HepG2 (cell line): ENCODE measurements at regions not wholly inside any gene's neighbourhood (a gene's known extent, or its start where the extent isn't known, plus 50 kb on each side); places are given as distances from the start of the nearest gene placed in this dataset.

Experiments used
- ATAC-seq: fragments of 200-7000 bp; cut with Tn5 transposase; 3 replicates; pipeline ENCODE4 v1.9.1; 2020; ENCODE audit warnings: mild to moderate bottlenecking, moderate library complexity
- BruUV-seq: library from RNA; stranded (reverse); fragments of 400-500 nt; replicated peaks from 2 replicates; lab custom pipeline; 2021; lab: Mats Ljungman, UMichigan
- CTCF ChIA-PET: fragments of 300-600 bp; formaldehyde crosslinking; extraction: SDS; loops from one replicate; lab custom pipeline; 2021; ENCODE audit warnings: low total read pairs, inconsistent platforms, low intra/inter-chr PET ratio; lab: Yijun Ruan, JAX
- POLR2A ChIA-PET: fragments of 350-600 bp; sonication (Branson Sonifier 250); formaldehyde crosslinking; loops from one replicate; lab custom pipeline; 2020; ENCODE audit warnings: antibody characterized with exemption, inconsistent platforms; lab: Yijun Ruan, JAX
- DNase-seq: peaks from one replicate; pipeline ENCODE4 v3.0.0-alpha.2; 2015; ENCODE audit warnings: low spot score
- FAIRE-seq: peaks from 3 replicates; lab custom pipeline; 2011; peaks lifted over from hg19 to GRCh38; lab: Jason Lieb, UNC
- H2AFZ ChIP-seq: one replicate; pipeline ENCODE4 v1.6.1; 2011; ENCODE audit warnings: low read length, inconsistent platforms
- H3K27ac ChIP-seq: fragments of 300-600 bp; 3 replicates; pipeline ENCODE4 v1.8.0; 2011; ENCODE audit warnings: mixed run types, mild to moderate bottlenecking, mixed read lengths, low read length, inconsistent platforms; ENCODE audit not compliant: insufficient read depth; ENCODE audit errors: extremely low read length
- H3K27me3 ChIP-seq, 2 experiments: fragments of 200-600 bp in 1 of 2; 2 replicates in 1 of 2; 3 replicates in 1 of 2; pipeline versions ENCODE4 v1.6.0 to v1.8.0; 2011; ENCODE audit warnings: low read length in 2 of 2, mild to moderate bottlenecking in 2 of 2, moderate library complexity in 2 of 2, inconsistent platforms in 1 of 2; ENCODE audit not compliant: insufficient read depth in 2 of 2, control insufficient read depth in 1 of 2
- H3K36me3 ChIP-seq, 2 experiments: fragments of 200-600 bp in 1 of 2; replicated peaks in 1 of 2; 2 replicates in 1 of 2; 3 replicates in 1 of 2; pipeline versions ENCODE4 v1.5.1 to v1.8.0; 2011; ENCODE audit warnings: low read length in 2 of 2, inconsistent platforms in 1 of 2; ENCODE audit not compliant: insufficient read depth in 2 of 2, control insufficient read depth in 1 of 2
- H3K4me1 ChIP-seq: 2 replicates; pipeline ENCODE4 v1.5.1; 2012; ENCODE audit warnings: low read length, inconsistent platforms; ENCODE audit not compliant: insufficient read depth
- H3K4me2 ChIP-seq: 2 replicates; pipeline ENCODE4 v1.6.0; 2011; ENCODE audit warnings: low read depth, low read length, inconsistent platforms
- H3K4me3 ChIP-seq, 3 experiments: fragments of 200-600 bp in 1 of 3; sonication (generic), shearing (Covaris generic) in 1 of 3; replicated peaks in 1 of 3; 2 replicates each; pipeline ENCODE4 v1.5.1; 2011 to 2016; ENCODE audit warnings: low read length in 3 of 3, inconsistent platforms in 2 of 3, low read depth in 2 of 3, mild to moderate bottlenecking in 2 of 3, control low read depth in 1 of 3, mixed read lengths in 1 of 3; ENCODE audit not compliant: insufficient read depth in 1 of 3
- H3K79me2 ChIP-seq: one replicate; pipeline ENCODE4 v1.6.1; 2011; ENCODE audit warnings: low read length, inconsistent platforms; ENCODE audit not compliant: insufficient read depth
- H3K9ac ChIP-seq: 2 replicates; pipeline ENCODE4 v1.6.0; 2011; ENCODE audit warnings: mild to moderate bottlenecking, low read depth, low read length, inconsistent platforms; ENCODE audit not compliant: insufficient read depth
- H3K9me3 ChIP-seq: 2 replicates; pipeline ENCODE4 v1.5.1; 2012; ENCODE audit warnings: mild to moderate bottlenecking, low read length
- H4K20me1 ChIP-seq: 2 replicates; pipeline ENCODE4 v1.6.0; 2011; ENCODE audit warnings: inconsistent platforms, mild to moderate bottlenecking, low read length, moderate library complexity; ENCODE audit not compliant: insufficient read depth
- ATF7-NPFF ChIP-seq: sonication (generic); formaldehyde crosslinking; IDR thresholded peaks from 2 replicates; pipeline ENCODE4 v1.8.1; 2023; ENCODE audit warnings: mild to moderate bottlenecking, low read depth, missing genetic modification reagents, moderate library complexity
- CBFB ChIP-seq: sonication (generic); formaldehyde crosslinking; IDR thresholded peaks from 2 replicates; pipeline ENCODE4 v1.4.0; 2020; ENCODE audit warnings: missing genetic modification reagents
- CBX2 ChIP-seq, 2 experiments: fragments of 200-600 bp in 1 of 2; sonication (generic); formaldehyde crosslinking in 1 of 2; IDR thresholded peaks; 2 replicates each; pipeline versions ENCODE4 v1.7.0 to v1.8.1; 2018 to 2022; ENCODE audit warnings: low read depth in 2 of 2, low read length in 1 of 2, mild to moderate bottlenecking in 1 of 2, missing genetic modification reagents in 1 of 2
- ELF3 ChIP-seq: IDR thresholded peaks from 2 replicates; pipeline ENCODE4 v1.6.1; 2016; ENCODE audit warnings: missing genetic modification reagents, missing compliant biosample characterization
- HNRNPLL ChIP-seq: fragments of 200-400 bp; formaldehyde crosslinking; IDR thresholded peaks from 2 replicates; pipeline ENCODE4 v1.6.1; 2017; ENCODE audit warnings: mild to moderate bottlenecking, low read depth, low read length; ENCODE audit not compliant: poor library complexity, severe bottlenecking
- MAX ChIP-seq: IDR thresholded peaks from 2 replicates; pipeline ENCODE4 v1.6.1; 2012; ENCODE audit warnings: inconsistent platforms
- NFAT5 ChIP-seq: sonication (generic); formaldehyde crosslinking; IDR thresholded peaks from 2 replicates; pipeline ENCODE4 v1.4.0; 2020; ENCODE audit warnings: missing genetic modification reagents
- RCOR2 ChIP-seq: IDR thresholded peaks from 2 replicates; pipeline ENCODE4 v1.6.1; 2016; ENCODE audit warnings: missing biosample characterization, missing genetic modification reagents
- TCF7 ChIP-seq: sonication (generic); IDR thresholded peaks from 2 replicates; pipeline ENCODE4 v1.6.1; 2016; ENCODE audit warnings: antibody characterized with exemption, low read depth
- THAP11 ChIP-seq: IDR thresholded peaks from 2 replicates; pipeline ENCODE4 v1.6.1; 2016; ENCODE audit warnings: missing biosample characterization, missing genetic modification reagents
- YY1 ChIP-seq: IDR thresholded peaks from 2 replicates; pipeline ENCODE4 v1.6.1; 2011; ENCODE audit warnings: low read length, low read depth, moderate library complexity, mild to moderate bottlenecking; ENCODE audit not compliant: insufficient read depth, insufficient replicate concordance
- ZNF382 ChIP-seq: sonication (generic); formaldehyde crosslinking; IDR thresholded peaks from 2 replicates; pipeline ENCODE4 v1.5.0; 2020; ENCODE audit warnings: missing genetic modification reagents, mild to moderate bottlenecking, borderline replicate concordance
- ZNF740 ChIP-seq: sonication (generic); formaldehyde crosslinking; IDR thresholded peaks from 2 replicates; pipeline ENCODE4 v1.4.0; 2020; ENCODE audit warnings: missing genetic modification reagents
- ZNF781 ChIP-seq: sonication (generic); formaldehyde crosslinking; IDR thresholded peaks from 2 replicates; pipeline ENCODE4 v1.5.1; 2020; ENCODE audit warnings: borderline replicate concordance, mild to moderate bottlenecking, missing genetic modification reagents; ENCODE audit errors: not compliant biosample characterization
- WGBS: methylation state at CpG from one replicate; pipeline ENCODE4 v1.1.6; 2017; ENCODE audit warnings: low lambda C conversion rate; 5-methylcytosine and 5-hydroxymethylcytosine counted together
- in situ Hi-C: cut with HindIII; loops from 2 replicates; pipeline ENCODE4 v1.10.0; 2017; ENCODE audit warnings: low pct_unique_long_range_greater_than_20kb; ENCODE audit not compliant: extremely low pct_ligation_motif_present
- intact Hi-C: fragments of 100-400 bp; cut with micrococcal nuclease; formaldehyde crosslinking; loops from one replicate; pipeline ENCODE4 v1.10.0; 2022; ENCODE audit not compliant: unreplicated experiment

- intact Hi-C loops (no loop called here), in situ Hi-C loops (no loop called here)
- Histone ChIP-seq H3K4me2 (no peak overlapping the region), H3K4me3 (no peak overlapping the region), H2AFZ (no peak overlapping the region), H3K4me1 (peaks cover 7% of the 10 kb centered on the region), H3K27ac (no peak overlapping the region), H3K27me3 (no peaks in the 10 kb centered on the region), H3K9me3 (no peaks in the 10 kb centered on the region), H3K36me3 (no peaks in the 10 kb centered on the region), H3K9ac (no peak overlapping the region), H4K20me1 (no peaks in the 10 kb centered on the region), H3K79me2 (no peaks in the 10 kb centered on the region)
- ChIA-PET POLR2A (no interaction called here), CTCF (no interaction called here)
- 0% methylated on average over 2 of the region's 2 CpGs for whole genome bisulfite sequencing
- BruUV-seq = no TSS peak
- no peak for TF ChIP-seq ATF7-NPFF (CRISPR knock-in tag)
- TF ChIP-seq THAP11 (CRISPR knock-in tag) = no peak
- DNase-seq = no peak
- ATAC-seq = no peak
- no peak for FAIRE-seq
Measured at GRCh38 chrX:42533761-42534160, 244.2 kb downstream of the PPP1R2C start.

- no peak overlapping the region for H3K9ac ChIP-seq
- H3K4me1 ChIP-seq = no peaks in the 10 kb centered on the region
- no peaks in the 10 kb centered on the region for H3K9me3 ChIP-seq
- no peak overlapping the region for H3K4me2 ChIP-seq
- H3K4me3 ChIP-seq = no peak overlapping the region
- no peak for ATAC-seq
- no peaks in the 10 kb centered on the region for H3K79me2 ChIP-seq
- ChIA-PET POLR2A (no interaction called here), CTCF (no interaction called here)
- H3K36me3 ChIP-seq = no peaks in the 10 kb centered on the region
- no peak overlapping the region for H2AFZ ChIP-seq
- intact Hi-C loops (no loop called here), in situ Hi-C loops (no loop called here)
- WGBS = 0% methylated on average over 2 of the region's 2 CpGs
- no peaks in the 10 kb centered on the region for H4K20me1 ChIP-seq
- FAIRE-seq = no peak
- H3K27me3 ChIP-seq = no peaks in the 10 kb centered on the region
- DNase-seq = no peak
- no TSS peak for BruUV-seq
- no peak overlapping the region for H3K27ac ChIP-seq
- no peak for TF ChIP-seq TCF7
- no peak for TF ChIP-seq NFAT5
- TF ChIP-seq ELF3 (CRISPR knock-in tag) = no peak
- TF ChIP-seq YY1 = no peak
- no peak for TF ChIP-seq CBFB (CRISPR knock-in tag)
- no peak for TF ChIP-seq CBX2 (IDR thresholded peaks at IDR 0.05; ENCODE audit: low read depth, low read length)
- TF ChIP-seq CBX2 (CRISPR knock-in tag; IDR thresholded peaks at IDR 0.05; ENCODE audit: low read depth) = no peak
- no peak for TF ChIP-seq ZNF781 (CRISPR knock-in tag)
- TF ChIP-seq MAX = no peak
- no peak for TF ChIP-seq HNRNPLL
- TF ChIP-seq ZNF382 (CRISPR knock-in tag) = no peak
- no peak for TF ChIP-seq RCOR2 (CRISPR knock-in tag)
- no peak for TF ChIP-seq ZNF740 (CRISPR knock-in tag)
Measured at GRCh38 chrX:42531441-42531840, 246.5 kb downstream of the PPP1R2C start.
